GM12873 (cell line): ENCODE measurements at regions not wholly inside any gene's neighbourhood (a gene's known extent, or its start where the extent isn't known, plus 50 kb on each side); places are given as distances from the start of the nearest gene placed in this dataset.

Source experiments
- CTCF ChIP-seq: IDR thresholded peaks from 2 replicates; pipeline ENCODE4 v1.5.1; 2012; ENCODE audit warnings: low read depth, mild to moderate bottlenecking, moderate library complexity, low read length, control low read depth; ENCODE audit not compliant: insufficient read depth; ENCODE audit errors: missing control alignments

- peak; percentile 80 for TF ChIP-seq CTCF
Measured at GRCh38 chr11:22920939-22921565, 60.8 kb upstream of the CCDC179 start.

- TF ChIP-seq CTCF, result no peak
Measured at GRCh38 chr11:22922672-22923071, 62.4 kb upstream of the CCDC179 start.

DNA sequence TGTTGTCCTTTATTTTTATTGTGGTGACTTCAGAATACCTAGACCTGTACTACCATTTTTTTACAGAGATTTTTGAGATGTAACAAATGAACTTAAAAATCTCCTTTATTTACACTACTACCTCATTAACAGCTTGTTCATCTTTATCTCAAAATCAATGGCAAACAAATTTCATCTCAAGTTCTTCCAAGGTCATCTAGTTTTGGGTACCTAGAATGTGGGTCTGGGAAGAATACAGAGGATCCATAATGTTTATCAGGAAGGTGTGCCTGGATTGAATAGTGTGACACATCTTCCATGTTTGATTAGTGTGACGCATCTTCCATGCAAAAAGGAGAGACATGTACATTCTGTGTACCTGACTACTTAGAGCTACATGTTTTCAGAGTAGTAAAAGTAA lies 63.3 kb upstream of the CCDC179 start:
- no peak for TF ChIP-seq CTCF

- TF ChIP-seq CTCF, result no peak
Measured at GRCh38 chr11:22926341-22926740, 66.1 kb upstream of the CCDC179 start.

DNA sequence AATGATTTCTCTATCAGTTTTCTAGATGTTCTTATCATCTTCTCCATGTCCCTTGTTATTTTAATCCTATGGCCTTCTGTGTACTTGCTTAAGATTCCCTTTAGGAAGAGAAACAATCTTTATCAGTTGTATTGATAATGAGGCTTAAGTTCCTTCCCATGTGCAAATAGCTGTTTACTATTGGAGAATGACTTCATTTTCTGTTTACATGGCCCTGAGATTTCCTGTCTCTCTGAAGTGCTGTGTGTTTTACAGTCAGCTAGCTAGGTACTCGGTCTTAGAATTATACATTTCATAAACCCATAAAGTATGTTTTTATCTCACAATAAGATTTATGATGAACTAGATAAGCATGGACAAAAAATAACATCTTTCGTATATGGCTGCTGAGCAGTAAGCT lies 67.5 kb upstream of the CCDC179 start:
- TF ChIP-seq CTCF, result no peak

- TF ChIP-seq CTCF, result peak; percentile 7
Measured at GRCh38 chr11:22928207-22928917, 68.1 kb upstream of the CCDC179 start.

- no peak for TF ChIP-seq CTCF
Measured at GRCh38 chr11:22930816-22931594, 70.7 kb upstream of the CCDC179 start.
